Fibroblast of skin of right quadriceps (primary cell): ENCODE measurements at regions not wholly inside any gene's neighbourhood (a gene's known extent, or its start where the extent isn't known, plus 50 kb on each side); places are given as distances from the start of the nearest gene placed in this dataset.

Experiments
- DNase-seq: peaks from one replicate; pipeline ENCODE4 v3.0.0-alpha.2; 2013

GRCh38 chr12:39124768-39125167, 219.4 kb upstream of the CPNE8 start:
- no peak for DNase-seq

GRCh38 chr12:39123580-39124253, 218.3 kb upstream of the CPNE8 start:
- DNase-seq = no peak

- DNase-seq = no peak
Measured at GRCh38 chr12:39122562-39123204, 217.3 kb upstream of the CPNE8 start.

- DNase-seq = no peak
Measured at GRCh38 chr12:39116861-39117260, 211.5 kb upstream of the CPNE8 start.

GRCh38 chr12:39112064-39112463, 206.7 kb upstream of the CPNE8 start:
- no peak for DNase-seq

- DNase-seq = no peak
Measured at GRCh38 chr12:39105111-39105510, 199.7 kb upstream of the CPNE8 start.

DNA sequence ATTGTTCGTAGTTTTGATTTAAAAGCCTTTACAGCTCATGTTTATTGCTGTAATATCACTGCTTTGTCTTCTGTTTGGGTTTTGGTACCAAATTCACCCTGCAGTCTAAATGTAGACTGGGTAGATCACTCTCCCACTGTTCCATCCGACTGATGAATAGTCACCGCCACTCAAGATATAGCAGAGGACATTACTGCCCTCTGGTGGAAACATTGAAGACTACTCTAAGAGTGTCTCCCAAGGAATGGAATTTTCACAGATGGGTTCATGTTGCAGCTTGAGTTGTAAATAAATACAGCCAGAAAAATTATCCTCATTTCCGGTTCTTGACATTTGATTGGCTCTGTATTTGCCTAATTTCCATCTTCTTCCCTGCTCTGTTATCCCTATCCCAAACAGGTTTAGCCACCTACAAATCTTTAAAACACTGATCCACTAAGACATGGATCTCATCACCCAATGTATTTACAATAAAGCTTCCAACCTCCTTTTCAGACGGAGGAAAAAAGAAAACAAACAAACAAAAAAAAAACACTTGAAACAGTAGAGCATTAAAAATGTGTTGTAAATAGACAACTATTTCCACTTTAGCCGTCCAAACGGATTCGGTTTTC, 198.3 kb upstream of the CPNE8 start:
- DNase-seq = peak; percentile 32

GRCh38 chr12:39102474-39103209, 197.3 kb upstream of the CPNE8 start:
- DNase-seq = peak; percentile 33

GRCh38 chr12:39095636-39096330, 190.4 kb upstream of the CPNE8 start:
- DNase-seq = no peak

- no peak for DNase-seq
Measured at GRCh38 chr12:39081910-39082309, 176.5 kb upstream of the CPNE8 start.

DNA sequence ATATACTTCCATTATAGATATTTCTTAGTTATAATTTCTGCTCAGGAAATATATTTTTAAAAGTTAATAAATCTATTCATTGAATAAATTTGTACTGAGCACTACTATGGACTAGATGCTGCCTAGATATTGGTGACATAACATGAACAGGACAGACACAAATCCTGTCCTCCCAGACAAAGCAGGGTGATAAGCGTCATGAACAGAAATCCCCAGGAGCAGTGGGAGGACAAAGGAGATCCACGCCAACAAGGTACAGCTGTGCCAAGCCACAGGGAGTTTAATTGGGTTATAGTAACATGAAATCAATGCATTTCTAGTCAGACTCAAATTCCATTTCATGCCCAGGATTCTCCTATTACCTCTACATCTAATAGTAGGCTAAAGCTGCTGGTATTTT, 171.8 kb upstream of the CPNE8 start:
- no peak for DNase-seq

- DNase-seq = no peak
Measured at GRCh38 chr12:39074063-39074462, 168.7 kb upstream of the CPNE8 start.

GRCh38 chr12:39072658-39073057, 167.3 kb upstream of the CPNE8 start:
- DNase-seq = no peak

DNA sequence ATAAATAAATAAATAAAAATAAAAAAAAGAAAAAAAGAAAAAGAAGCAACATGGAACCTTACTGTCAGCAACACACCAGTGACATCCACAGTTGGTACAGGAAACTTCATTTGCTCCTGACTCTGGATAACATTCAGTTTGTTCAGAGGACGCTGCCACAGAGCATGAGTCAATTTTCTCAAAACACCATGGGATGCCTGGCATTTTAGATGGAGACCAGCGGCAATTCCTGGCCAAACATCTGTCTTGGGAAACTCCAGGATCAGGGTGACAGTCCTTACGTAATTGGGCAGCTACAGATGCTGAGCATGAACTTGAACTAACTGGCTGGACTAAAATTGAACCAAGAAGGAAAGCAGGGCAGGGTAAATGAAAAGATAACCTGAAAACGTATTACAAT, 166.2 kb upstream of the CPNE8 start:
- no peak for DNase-seq

- no peak for DNase-seq
Measured at GRCh38 chr12:39070775-39071174, 165.4 kb upstream of the CPNE8 start.

GRCh38 chr12:39065455-39065854, 160.1 kb upstream of the CPNE8 start:
- no peak for DNase-seq

GRCh38 chr12:39064708-39065107, 159.3 kb upstream of the CPNE8 start:
- DNase-seq = no peak

DNA sequence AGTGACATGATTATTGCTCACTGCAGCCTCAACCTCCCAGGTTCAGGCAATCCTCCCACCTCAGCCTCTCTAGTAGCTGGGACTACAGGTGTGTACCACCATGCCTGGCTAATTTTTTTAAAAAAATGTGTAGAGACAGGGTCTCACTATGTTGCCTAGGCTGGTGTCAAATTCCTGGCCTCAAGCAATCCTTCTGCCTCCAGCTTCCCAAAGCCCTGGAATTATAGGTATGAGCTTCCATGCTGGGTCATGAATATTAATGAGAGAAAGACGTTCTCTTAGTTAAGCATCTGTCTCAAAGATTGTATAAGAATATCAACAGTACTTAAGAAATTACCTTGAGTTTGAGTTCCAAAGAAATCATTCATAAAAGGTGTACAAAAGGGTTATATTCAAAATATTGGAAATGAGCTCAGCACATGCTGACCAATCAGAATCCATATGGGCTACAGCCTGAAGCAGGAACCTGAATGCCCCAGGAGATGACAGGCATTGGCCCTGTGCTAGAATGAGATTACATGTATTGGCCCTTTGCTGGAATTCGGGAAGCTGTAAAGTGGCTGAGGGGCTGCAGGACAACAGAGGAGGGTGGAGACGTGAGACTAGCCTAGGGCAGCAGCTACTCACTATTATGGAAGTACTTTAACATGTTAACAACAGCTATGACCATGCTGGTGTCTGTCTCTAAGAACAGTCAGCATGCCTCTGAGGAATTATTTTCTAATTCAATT, 157.0 kb upstream of the CPNE8 start:
- DNase-seq = no peak

DNA sequence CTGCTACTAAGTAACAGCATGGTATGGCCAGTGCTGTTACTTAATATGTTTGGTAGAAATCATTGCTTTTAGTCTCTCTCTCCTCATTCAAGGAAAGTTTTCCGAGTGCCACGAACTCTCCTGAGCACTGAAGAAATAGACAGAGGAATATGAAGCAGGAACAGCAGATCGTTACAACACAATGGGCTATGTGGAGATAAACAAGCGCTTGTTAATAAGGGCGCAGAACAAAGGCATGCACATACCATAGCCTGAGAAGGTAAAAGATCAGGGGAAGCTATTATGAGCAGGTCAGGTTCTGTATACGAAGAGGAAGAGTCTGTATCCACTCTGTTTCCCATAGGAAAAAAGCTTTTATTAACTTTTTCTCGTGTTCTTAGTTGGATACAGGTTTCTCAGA, 156.2 kb upstream of the CPNE8 start:
- DNase-seq = no peak

GRCh38 chr12:39048395-39048794, 143.0 kb upstream of the CPNE8 start:
- DNase-seq = no peak

DNA sequence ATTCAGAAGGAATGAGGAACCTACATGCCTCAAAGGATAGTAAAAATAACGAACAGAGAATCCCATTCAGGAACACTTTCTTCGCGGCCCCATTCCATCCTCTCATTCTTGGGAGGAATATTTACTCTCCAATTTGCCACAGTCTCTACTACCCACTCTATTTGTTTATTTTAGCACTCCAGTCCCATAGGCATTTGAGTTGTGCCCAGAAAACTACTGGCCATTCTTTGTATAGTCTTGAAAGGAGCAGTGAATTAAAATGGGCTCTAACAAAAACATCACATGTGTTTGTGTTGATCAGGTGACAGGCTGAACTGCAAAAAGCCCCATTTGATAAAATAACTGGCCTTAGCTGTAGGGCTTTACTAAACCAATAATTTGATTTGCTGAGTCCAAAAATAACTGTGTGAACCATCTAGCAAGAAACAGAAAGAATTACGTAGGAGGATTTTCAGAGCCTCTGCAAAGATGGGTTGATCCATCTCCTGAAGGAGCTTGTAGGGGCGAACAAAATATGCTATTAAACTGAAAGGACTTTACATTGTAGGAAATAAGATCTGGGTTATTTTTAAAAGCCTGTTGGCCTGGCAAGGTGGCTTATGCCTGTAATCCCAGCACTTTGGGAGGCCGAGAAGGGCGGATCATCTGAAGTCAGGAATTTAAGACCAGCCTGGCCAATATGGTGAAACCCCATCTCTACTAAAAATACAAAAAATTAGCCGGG, 142.3 kb upstream of the CPNE8 start:
- DNase-seq = no peak

- no peak for DNase-seq
Measured at GRCh38 chr12:39044754-39045153, 139.4 kb upstream of the CPNE8 start.
